Endothelial cell (in vitro differentiated cells): ENCODE measurements at regions not wholly inside any gene's neighbourhood (a gene's known extent, or its start where the extent isn't known, plus 50 kb on each side); places are given as distances from the start of the nearest gene placed in this dataset.
"Not testable (repeated sequence)": the region's sequence is repeated elsewhere in the genome, so short reads cannot be mapped to it uniquely, and the experiment has no call there.

ENCODE experiments used
- DNase-seq: peaks from one replicate; pipeline ENCODE4 v3.0.0; 2021; ENCODE audit warnings: low spot score
- H3K27ac Mint-ChIP-seq: one replicate; pipeline ENCODE4 v1.8.0; 2021; ENCODE audit warnings: mixed read lengths, inconsistent platforms; ENCODE audit not compliant: unreplicated experiment
- H3K27me3 Mint-ChIP-seq: one replicate; pipeline ENCODE4 v1.8.0; 2021; ENCODE audit warnings: mild to moderate bottlenecking, moderate library complexity, mixed read lengths, inconsistent platforms; ENCODE audit not compliant: unreplicated experiment
- H3K36me3 Mint-ChIP-seq: one replicate; pipeline ENCODE4 v1.8.0; 2021; ENCODE audit warnings: mild to moderate bottlenecking, low read depth, mixed read lengths, inconsistent platforms; ENCODE audit not compliant: unreplicated experiment
- H3K4me1 Mint-ChIP-seq: one replicate; pipeline ENCODE4 v1.8.0; 2021; ENCODE audit warnings: mild to moderate bottlenecking, mixed read lengths, inconsistent platforms; ENCODE audit not compliant: unreplicated experiment
- H3K4me3 Mint-ChIP-seq: one replicate; pipeline ENCODE4 v1.8.0; 2021; ENCODE audit warnings: mild to moderate bottlenecking, mixed read lengths, inconsistent platforms; ENCODE audit not compliant: unreplicated experiment
- H3K9me3 Mint-ChIP-seq: one replicate; pipeline ENCODE4 v1.8.0; 2021; ENCODE audit warnings: mixed read lengths, inconsistent platforms; ENCODE audit not compliant: unreplicated experiment
- TF ChIP-seq, protein P1 (sequence below): fragments of 200-600 bp; sonication (generic); IDR thresholded peaks from one replicate; pipeline ENCODE4 v1.5.0; 2021; ENCODE audit warnings: antibody characterized with exemption; ENCODE audit not compliant: unreplicated experiment

DNA sequence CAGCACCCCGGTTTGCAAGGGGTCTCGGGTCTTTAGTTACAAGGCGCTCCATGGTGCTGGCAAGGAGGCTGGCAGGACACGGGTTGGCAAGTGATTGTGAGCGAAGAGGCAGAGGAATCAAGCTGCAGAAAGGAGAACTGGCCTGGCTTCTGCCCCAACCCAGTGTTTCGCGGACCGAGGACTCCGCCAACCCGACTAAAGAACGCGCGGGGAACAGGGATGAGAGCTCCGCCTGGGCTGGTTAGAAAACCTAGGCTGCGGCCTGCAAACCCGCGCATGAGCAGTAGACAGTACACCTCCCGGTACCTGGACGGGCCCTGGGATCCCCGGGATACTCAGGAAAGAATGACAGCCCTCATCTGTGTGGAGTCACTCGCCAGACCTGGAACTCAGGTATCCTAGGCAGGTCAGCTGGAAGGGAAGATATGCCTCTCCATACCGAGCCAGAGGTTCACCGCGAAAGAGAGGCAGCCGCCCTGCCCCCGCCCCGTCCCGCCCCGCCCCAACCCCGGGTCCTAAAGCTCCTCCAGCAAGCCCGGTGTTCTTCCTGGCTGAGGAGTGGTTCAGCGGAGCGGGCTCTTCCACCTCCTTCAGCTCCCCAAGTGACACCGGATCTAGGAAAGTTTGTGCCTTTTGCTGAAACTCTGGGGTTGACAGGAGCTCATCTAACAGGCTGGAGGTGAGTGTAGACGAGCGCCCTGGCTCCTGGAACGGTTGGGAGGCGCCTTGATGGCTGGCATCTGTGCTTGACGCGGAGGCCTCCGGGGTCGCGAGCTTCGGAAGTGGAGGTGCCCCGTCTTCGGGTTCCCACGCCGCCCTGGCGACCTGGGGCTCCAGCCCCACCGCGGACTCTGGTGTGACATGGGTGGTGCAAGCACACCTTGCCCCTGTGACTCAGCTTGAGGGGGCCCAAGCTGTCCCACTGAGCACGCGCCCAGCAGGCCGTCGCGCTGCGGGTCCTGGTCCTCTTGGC, 1847.3 kb upstream of the DEFB115 start:
- H3K27ac Mint-ChIP-seq, result no peak overlapping the region
- H3K36me3 Mint-ChIP-seq, result peaks cover 34% of the 10 kb centered on the region
- peaks cover 35% of the 10 kb centered on the region for H3K27me3 Mint-ChIP-seq
- TF ChIP-seq, protein P1, sequence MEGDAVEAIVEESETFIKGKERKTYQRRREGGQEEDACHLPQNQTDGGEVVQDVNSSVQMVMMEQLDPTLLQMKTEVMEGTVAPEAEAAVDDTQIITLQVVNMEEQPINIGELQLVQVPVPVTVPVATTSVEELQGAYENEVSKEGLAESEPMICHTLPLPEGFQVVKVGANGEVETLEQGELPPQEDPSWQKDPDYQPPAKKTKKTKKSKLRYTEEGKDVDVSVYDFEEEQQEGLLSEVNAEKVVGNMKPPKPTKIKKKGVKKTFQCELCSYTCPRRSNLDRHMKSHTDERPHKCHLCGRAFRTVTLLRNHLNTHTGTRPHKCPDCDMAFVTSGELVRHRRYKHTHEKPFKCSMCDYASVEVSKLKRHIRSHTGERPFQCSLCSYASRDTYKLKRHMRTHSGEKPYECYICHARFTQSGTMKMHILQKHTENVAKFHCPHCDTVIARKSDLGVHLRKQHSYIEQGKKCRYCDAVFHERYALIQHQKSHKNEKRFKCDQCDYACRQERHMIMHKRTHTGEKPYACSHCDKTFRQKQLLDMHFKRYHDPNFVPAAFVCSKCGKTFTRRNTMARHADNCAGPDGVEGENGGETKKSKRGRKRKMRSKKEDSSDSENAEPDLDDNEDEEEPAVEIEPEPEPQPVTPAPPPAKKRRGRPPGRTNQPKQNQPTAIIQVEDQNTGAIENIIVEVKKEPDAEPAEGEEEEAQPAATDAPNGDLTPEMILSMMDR, result no peak
- H3K9me3 Mint-ChIP-seq, result peaks cover 47% of the 10 kb centered on the region
- H3K4me3 Mint-ChIP-seq, result no peak overlapping the region
- no peak for DNase-seq
- peaks cover 2% of the 10 kb centered on the region for H3K4me1 Mint-ChIP-seq

DNA sequence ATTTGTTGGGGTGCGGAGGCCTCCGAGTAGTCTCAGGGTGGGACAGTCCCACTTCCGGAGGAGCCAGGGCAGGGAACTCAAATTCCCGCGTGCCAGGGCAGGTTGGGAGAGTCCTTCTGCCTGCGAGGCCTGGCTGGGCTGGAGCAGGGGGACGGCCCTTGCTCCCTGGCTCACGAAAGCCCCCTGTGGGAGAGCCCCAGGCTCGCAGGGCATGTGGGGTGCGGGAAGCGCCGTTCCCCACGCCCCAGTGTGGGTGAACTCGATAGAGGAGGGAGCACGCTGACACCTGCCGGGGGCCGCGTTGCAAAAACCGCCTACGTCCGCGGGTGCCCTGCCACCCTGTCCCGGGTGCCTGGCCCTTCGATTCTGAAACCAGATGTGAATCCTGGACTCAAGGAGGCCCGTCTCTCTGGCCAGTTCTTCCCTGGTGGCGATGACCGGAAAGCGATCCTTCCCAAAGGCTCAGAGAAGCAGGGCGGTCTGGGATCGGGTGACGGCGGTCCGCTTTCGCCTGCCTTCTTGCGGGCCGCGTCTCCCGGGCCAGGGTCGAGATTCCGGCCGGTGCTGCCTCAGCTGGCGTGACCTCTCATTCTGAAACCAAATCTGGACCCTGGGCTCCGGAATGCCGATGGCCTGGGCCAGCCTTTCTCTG, 1846.5 kb upstream of the DEFB115 start:
- TF ChIP-seq, protein P1, result no peak
- Mint-ChIP-seq H3K27me3 (peaks cover 35% of the 10 kb centered on the region), H3K4me1 (peaks cover 2% of the 10 kb centered on the region), H3K27ac (peak overlapping the region; percentile 36), H3K9me3 (peaks cover 47% of the 10 kb centered on the region), H3K4me3 (no peak overlapping the region), H3K36me3 (peaks cover 38% of the 10 kb centered on the region)
- DNase-seq, result no peak

DNA sequence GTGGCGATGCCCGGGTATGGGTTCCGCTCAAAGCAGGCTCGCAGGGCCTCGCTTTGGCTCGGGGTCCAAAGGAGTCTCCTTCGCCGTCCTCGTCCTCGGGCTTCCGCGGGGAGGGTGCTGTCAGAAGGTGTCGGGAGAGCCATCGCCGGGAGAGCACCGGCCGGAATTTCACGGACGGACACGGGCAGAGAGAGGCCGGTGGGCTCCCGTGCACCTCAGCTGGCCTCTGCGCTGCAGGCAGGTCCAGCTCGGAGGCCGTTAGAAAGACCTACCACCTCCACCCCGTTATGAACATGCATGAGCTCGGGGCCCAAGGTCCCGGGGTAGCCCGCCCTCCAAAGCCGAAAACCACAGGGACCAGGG, 1846.0 kb upstream of the DEFB115 start:
- DNase-seq, H3K4me3 Mint-ChIP-seq, H3K4me1 Mint-ChIP-seq: not testable (repeated sequence)
- Mint-ChIP-seq H3K27ac (peak overlapping the region; percentile 36), H3K36me3 (peaks cover 41% of the 10 kb centered on the region), H3K27me3 (peaks cover 35% of the 10 kb centered on the region), H3K9me3 (peaks cover 51% of the 10 kb centered on the region)

DNA sequence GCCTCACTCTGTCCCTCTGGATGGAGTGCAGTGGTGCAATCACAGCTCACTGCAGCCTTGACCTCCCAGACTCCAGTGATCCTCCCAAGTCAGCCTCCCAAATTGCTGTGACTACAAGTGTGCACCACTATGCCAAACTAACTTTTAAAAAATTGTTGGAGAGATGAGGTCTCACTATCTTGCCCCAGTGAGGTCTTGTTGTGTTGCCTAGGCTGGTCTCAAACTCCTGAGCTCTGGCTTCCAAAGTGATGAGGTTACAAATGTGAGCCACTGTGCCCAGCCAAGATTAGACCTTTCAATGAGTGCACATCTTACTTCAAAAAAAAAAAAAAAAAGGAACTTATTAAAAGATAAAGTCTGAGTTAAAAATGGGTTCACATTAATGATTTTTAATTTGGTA, 1838.1 kb upstream of the DEFB115 start:
- Mint-ChIP-seq H3K27ac (no peak overlapping the region), H3K4me3 (no peak overlapping the region), H3K27me3 (no peaks in the 10 kb centered on the region), H3K4me1 (no peaks in the 10 kb centered on the region), H3K36me3 (peaks cover 7% of the 10 kb centered on the region), H3K9me3 (peaks cover 21% of the 10 kb centered on the region)
- DNase-seq, result no peak
- TF ChIP-seq, protein P1, result no peak

DNA sequence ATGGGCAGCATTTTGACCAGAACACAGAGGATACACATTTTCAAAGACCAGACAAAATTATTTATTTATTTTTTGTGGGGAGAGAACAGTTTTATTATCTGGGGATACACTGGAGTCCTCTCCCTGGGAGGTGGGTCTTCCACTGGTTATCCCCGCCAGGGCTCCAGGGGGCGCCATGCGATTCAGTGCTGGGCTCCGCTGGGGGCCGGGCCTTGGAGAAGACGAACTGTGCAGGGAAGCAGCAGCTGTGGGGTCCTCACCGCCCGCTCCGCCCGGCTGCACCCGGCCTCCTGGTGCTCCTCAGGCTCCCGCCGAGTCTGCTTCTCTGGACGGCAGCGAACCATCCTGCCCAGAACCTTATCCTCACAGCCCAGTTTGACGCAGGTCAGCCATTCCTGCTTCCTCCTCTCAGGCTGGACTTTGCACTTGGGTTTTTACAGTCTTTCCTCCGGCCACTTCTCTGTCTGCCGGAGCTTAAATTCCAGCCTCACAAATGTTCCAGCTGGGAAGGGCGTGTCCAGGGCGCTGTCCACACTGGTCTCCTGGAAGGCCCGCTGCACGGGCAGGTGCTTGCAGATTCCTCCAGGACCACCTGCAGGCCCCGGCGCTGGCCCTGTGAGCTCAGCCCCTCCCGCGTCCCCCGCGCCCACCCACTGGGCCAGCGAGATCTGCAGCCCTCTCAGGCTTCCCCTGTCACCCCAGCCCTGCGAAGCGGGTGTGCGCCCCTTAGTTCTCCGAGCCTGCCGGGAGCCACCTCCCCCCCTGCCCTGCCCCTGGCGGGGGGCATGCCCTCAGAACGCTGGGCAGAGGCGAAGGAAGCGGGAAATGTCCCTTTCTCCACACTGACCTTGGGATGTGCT, 1830.0 kb upstream of the DEFB115 start:
- TF ChIP-seq, protein P1, result no peak

More for the DNA sequence above, 1830.0 kb upstream of the DEFB115 start:
- DNase-seq, result no peak
- H3K27ac Mint-ChIP-seq, result no peak overlapping the region
- peaks cover 25% of the 10 kb centered on the region for H3K9me3 Mint-ChIP-seq
- H3K36me3 Mint-ChIP-seq, result no peaks in the 10 kb centered on the region
- peaks cover 1% of the 10 kb centered on the region for H3K27me3 Mint-ChIP-seq
- H3K4me3 Mint-ChIP-seq, result no peak overlapping the region
- H3K4me1 Mint-ChIP-seq, result no peaks in the 10 kb centered on the region
